ENCODE measurements at regions not wholly inside any gene's neighbourhood (a gene's known extent, or its start where the extent isn't known, plus 50 kb on each side); places are given as distances from the start of the nearest gene placed in this dataset.
"Not testable (repeated sequence)": the region's sequence is repeated elsewhere in the genome, so short reads cannot be mapped to it uniquely, and the experiment has no call there.

GRCh38 chr2:31813016-31813415 is 197.8 kb downstream of the MEMO1 start:
- no peak overlapping the region for H3K4me3 Mint-ChIP-seq
- peak overlapping the region in 1 of 2 donors; percentile 54 for H3K27ac Mint-ChIP-seq
- ATAC-seq (no peak), DNase-seq (no peak)
- no peaks in the 10 kb centered on the region for H3K9me3 Mint-ChIP-seq
- peaks cover 14% of the 10 kb centered on the region for H3K4me1 Mint-ChIP-seq
- H3K27me3 Mint-ChIP-seq: no peaks in the 10 kb centered on the region

GRCh38 chr2:31812051-31812798 is 198.6 kb downstream of the MEMO1 start:
- H3K27ac Mint-ChIP-seq: peak overlapping the region in 1 of 2 donors; percentile 46
- peak in 1 of 2 donors; percentile 15 for DNase-seq
- peak; percentile 91 for ATAC-seq
- peak overlapping the region; percentile 25 to 56 for H3K4me3 Mint-ChIP-seq
- H3K4me1 Mint-ChIP-seq: peaks cover 14% of the 10 kb centered on the region
- H3K9me3 Mint-ChIP-seq: no peaks in the 10 kb centered on the region
- no peaks in the 10 kb centered on the region for H3K27me3 Mint-ChIP-seq

- Mint-ChIP-seq H3K27ac (no peak overlapping the region), H3K27me3 (no peaks in the 10 kb centered on the region), H3K4me1 (peaks cover 14% of the 10 kb centered on the region), H3K4me3 (peak overlapping the region in 1 of 2 donors; percentile 30), H3K9me3 (no peaks in the 10 kb centered on the region)
- no peak for DNase-seq
- no peak for ATAC-seq
Measured at GRCh38 chr2:31811482-31811881, 199.3 kb downstream of the MEMO1 start.

DNA sequence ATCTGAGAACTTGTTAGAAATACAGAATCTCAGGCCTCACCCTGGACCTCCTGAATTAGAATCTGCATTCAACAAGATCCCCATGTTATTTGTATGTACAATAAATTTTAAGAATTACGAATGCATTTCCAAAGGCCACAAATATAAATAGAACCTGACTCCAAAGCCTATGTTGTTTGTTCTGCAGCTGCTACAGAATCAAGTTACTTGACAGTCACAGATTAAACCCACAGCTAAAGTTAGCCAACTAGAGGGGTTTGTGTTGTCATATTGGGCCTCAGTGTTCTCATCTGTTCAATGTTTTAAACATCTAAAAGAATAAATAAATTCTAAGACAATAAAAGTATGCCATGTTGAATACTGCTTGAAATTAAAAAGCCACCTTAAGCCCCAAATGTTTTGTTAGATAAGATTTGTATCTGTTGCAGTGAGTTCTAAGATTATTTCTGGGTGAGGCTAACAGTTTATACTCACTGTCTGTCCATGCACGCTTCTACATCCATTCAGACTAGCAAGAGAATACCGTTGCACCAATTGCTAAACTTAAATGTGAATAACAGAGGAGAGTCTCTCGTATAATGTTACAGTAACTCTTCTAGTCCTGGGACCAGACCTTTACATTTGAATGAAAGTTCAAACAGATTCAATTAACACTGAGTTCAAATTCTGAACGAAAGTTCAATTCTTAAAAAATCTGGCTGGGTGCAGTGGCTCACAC is 200.4 kb downstream of the MEMO1 start:
- Mint-ChIP-seq H3K27me3 (peaks cover 6% of the 10 kb centered on the region), H3K4me1 (peaks cover 14% of the 10 kb centered on the region), H3K9me3 (no peaks in the 10 kb centered on the region), H3K4me3 (no peak overlapping the region), H3K27ac (no peak overlapping the region)
- no peak for ATAC-seq
- DNase-seq: no peak

GRCh38 chr2:31805688-31806087 is 205.1 kb downstream of the MEMO1 start:
- peaks cover 7% of the 10 kb centered on the region for H3K27me3 Mint-ChIP-seq
- no peak overlapping the region for H3K27ac Mint-ChIP-seq
- ATAC-seq (no peak), DNase-seq (no peak)
- H3K9me3 Mint-ChIP-seq: peaks cover 0 to 5% of the 10 kb centered on the region in 2 donors
- peaks cover 6% of the 10 kb centered on the region for H3K4me1 Mint-ChIP-seq
- H3K4me3 Mint-ChIP-seq: no peak overlapping the region

DNA sequence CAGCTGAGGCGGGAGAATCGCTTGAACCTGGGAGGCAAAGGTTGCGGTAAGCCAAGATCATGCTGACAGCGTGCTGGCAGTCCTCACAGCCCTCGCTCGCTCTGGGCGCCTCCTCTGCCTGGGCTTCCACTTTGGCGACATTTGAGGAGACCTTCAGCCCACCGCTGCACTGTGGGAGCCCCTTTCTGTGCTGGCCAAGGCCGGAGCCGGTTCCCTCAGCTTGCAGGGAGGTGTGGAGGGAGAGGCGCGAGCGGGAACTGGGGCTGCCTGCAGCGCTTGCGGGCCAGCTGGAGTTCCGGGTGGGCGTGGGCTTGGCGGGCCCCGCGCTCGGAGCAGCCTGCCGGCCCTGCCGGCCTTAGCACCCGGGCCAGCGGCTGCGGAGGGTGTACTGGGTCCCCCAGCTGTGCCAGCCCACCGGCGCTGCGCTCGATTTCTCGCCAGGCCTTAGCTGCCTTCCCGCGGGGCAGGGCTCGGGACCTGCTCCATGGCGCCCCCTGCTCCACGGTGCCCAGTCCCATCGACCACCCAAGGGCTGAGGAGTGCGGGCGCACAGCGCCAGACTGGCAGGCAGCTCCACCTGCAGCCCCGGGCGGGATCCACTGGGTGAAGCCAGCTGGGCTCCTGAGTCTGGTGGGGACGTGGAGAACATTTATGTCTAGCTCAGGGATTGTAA is 207.2 kb downstream of the MEMO1 start:
- not testable (repeated sequence) for H3K27ac Mint-ChIP-seq, H3K27me3 Mint-ChIP-seq, H3K4me3 Mint-ChIP-seq, H3K9me3 Mint-ChIP-seq, DNase-seq, ATAC-seq, H3K4me1 Mint-ChIP-seq

DNA sequence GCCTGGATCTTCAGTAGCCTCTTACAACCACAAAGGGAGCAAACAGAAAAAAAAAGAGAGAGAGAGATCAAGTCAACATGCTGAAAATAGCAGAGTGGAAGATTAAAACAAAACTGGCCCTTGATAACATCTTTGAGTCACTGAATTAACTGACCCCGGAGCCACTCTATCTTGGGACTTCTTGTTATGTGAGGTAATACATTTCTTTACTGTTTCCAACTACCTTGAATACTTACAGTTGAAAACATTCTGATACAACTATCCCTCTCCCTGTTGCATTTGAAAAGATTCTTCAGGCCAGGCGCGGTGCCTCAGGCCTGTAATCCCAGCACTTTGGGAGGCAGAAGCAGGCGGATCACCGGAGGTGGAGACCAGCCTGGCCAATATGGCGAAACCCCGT is 208.1 kb downstream of the MEMO1 start:
- Mint-ChIP-seq H3K4me3 (no peak overlapping the region), H3K9me3 (peaks cover 9 to 13% of the 10 kb centered on the region in 2 donors), H3K4me1 (peaks cover 6% of the 10 kb centered on the region), H3K27ac (no peak overlapping the region), H3K27me3 (peaks cover 7% of the 10 kb centered on the region)
- ATAC-seq: no peak
- DNase-seq: no peak

GRCh38 chr2:31799282-31799681 is 211.5 kb downstream of the MEMO1 start:
- H3K9me3 Mint-ChIP-seq: peaks cover 9 to 25% of the 10 kb centered on the region in 2 donors
- H3K4me3 Mint-ChIP-seq, DNase-seq, H3K27ac Mint-ChIP-seq, ATAC-seq, H3K27me3 Mint-ChIP-seq, H3K4me1 Mint-ChIP-seq: not testable (repeated sequence)

DNA sequence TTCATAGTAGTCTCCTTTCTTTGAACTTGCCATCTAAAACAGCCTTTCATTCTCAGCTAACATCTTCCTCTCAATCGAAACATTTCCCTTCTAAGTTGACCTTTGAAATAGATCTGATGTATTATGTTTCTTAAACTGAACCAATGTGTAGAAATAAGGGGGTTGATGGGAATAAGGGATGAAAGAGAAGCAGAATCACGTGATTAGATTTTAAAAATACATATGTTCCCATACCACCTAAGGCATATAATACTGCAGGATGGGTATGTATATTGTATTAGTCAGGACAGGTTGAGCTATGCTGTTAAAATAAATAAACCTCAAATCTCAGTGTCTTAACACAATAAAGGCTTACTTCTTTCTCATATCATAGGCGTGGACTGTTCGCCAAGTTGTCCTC is 207.5 kb upstream of the SRD5A2 start:
- DNase-seq (no peak), ATAC-seq (no peak)
- no peak overlapping the region for H3K4me3 Mint-ChIP-seq
- H3K27ac Mint-ChIP-seq: no peak overlapping the region
- peaks cover 7% of the 10 kb centered on the region for H3K27me3 Mint-ChIP-seq
- no peaks in the 10 kb centered on the region for H3K4me1 Mint-ChIP-seq
- H3K9me3 Mint-ChIP-seq: peaks cover 0 to 19% of the 10 kb centered on the region in 2 donors

DNA sequence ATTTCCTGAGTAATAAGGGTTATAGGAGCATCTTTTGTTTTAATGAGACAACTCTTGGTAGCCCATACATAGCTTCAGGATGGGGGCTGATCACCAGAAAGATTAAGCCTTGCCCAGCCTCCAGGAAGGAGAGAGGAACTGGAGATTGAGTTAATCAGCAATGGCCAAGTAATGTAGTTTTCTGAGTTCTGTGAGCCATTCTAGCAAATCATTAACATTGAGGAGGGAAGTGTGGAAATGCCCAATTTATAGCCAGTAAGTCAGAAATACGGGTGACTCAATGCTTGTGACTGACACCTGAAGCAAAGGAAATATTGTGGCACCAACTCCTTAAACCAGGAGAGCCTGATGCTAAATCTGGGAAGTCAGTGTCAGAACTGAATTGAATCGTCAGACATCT is 205.1 kb upstream of the SRD5A2 start:
- no peak for ATAC-seq
- no peak for DNase-seq
- peaks cover 11 to 24% of the 10 kb centered on the region in 2 donors for H3K9me3 Mint-ChIP-seq
- no peak overlapping the region for H3K27ac Mint-ChIP-seq
- H3K4me3 Mint-ChIP-seq: no peak overlapping the region
- peaks cover under 1% of the 10 kb centered on the region for H3K27me3 Mint-ChIP-seq
- no peaks in the 10 kb centered on the region for H3K4me1 Mint-ChIP-seq

DNA sequence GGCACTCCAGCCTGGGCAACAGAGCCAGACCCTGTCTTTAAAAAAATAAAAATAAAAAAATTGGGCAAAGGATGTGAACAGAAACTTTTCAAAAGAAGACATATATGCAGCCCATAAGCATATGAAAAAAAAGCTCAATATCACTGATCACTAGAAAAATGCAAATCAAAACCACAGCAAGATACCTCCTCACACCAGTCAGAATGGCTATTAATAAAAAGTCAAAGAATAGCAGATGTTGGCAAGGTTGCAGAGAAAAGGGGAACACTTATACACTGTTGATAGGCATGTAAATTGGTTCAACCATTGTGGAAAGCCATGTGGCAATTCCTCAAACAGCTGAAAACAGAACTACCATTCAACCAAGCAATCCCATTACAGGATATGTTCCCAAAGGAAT is 204.1 kb upstream of the SRD5A2 start:
- DNase-seq (no peak), ATAC-seq (no peak)
- H3K9me3 Mint-ChIP-seq: peaks cover 13 to 34% of the 10 kb centered on the region in 2 donors
- H3K27ac Mint-ChIP-seq: no peak overlapping the region
- H3K4me3 Mint-ChIP-seq: no peak overlapping the region
- peaks cover 9% of the 10 kb centered on the region for H3K27me3 Mint-ChIP-seq
- no peaks in the 10 kb centered on the region for H3K4me1 Mint-ChIP-seq

- H3K27ac Mint-ChIP-seq, DNase-seq, H3K27me3 Mint-ChIP-seq, H3K4me3 Mint-ChIP-seq, H3K4me1 Mint-ChIP-seq, ATAC-seq: not testable (repeated sequence)
- peaks cover 13 to 39% of the 10 kb centered on the region in 2 donors for H3K9me3 Mint-ChIP-seq
Measured at GRCh38 chr2:31783446-31784091, 202.8 kb upstream of the SRD5A2 start.

DNA sequence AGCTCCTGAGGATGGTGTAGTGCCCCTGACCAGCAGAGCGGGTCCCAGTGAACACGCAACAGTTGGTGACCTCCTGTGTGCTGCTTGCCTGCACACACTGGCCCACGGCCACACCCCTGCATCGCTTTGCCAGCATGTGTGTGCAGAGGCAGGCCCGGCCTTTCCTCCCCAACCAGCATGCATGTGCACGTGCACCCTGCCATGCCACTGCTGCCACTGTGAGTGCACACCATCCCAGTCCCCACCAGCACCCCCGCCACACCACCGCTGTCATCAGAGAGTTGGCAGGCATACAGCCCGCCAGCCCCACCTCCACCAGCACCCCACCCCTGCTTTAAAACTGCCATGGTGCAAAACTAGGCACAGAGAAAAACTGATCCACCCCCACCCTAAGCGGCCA is 197.4 kb upstream of the SRD5A2 start:
- H3K27me3 Mint-ChIP-seq: peaks cover 16% of the 10 kb centered on the region
- H3K4me3 Mint-ChIP-seq: no peak overlapping the region
- H3K4me1 Mint-ChIP-seq: no peaks in the 10 kb centered on the region
- peaks cover 13 to 21% of the 10 kb centered on the region in 2 donors for H3K9me3 Mint-ChIP-seq
- H3K27ac Mint-ChIP-seq: no peak overlapping the region
- ATAC-seq: peak; percentile 33
- no peak for DNase-seq

DNA sequence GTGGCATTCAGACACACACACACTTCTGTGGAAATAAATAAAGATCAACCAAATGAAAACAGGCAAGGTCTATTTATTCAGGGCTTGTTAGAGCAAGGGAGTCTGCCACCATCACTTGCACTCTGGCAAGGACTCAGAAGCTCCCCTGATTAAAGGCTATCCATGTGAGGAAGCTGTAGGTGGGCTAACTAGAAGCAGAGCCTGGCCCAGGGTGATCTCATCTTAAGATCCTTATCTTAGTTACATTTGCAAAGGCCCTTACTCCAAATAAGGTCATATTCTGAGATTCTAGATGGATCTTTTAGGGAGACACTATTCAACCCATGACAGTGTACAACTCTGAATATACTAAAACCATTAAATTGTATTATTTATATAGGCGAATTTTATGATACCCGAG is 190.0 kb upstream of the SRD5A2 start:
- Mint-ChIP-seq H3K27me3 (no peaks in the 10 kb centered on the region), H3K9me3 (no peaks in the 10 kb centered on the region), H3K4me1 (no peaks in the 10 kb centered on the region), H3K27ac (no peak overlapping the region), H3K4me3 (no peak overlapping the region)
- ATAC-seq: no peak
- no peak for DNase-seq

- Mint-ChIP-seq H3K27me3 (no peaks in the 10 kb centered on the region), H3K4me3 (no peak overlapping the region), H3K9me3 (peaks cover 0 to 7% of the 10 kb centered on the region in 2 donors), H3K27ac (peak overlapping the region in 1 of 2 donors; percentile 13), H3K4me1 (no peaks in the 10 kb centered on the region)
- DNase-seq (no peak), ATAC-seq (no peak)
Measured at GRCh38 chr2:31765078-31765945, 184.6 kb upstream of the SRD5A2 start.
